Breast epithelium (tissue), 3 donors: ENCODE measurements at regions not wholly inside any gene's neighbourhood (a gene's known extent, or its start where the extent isn't known, plus 50 kb on each side); places are given as distances from the start of the nearest gene placed in this dataset.

Source experiments
- CTCF ChIP-seq, 3 donors: fragments of 450-650 bp; IDR thresholded peaks; one replicate each; pipeline ENCODE4 v1.5.1; 2016 to 2017; ENCODE audit warnings: antibody characterized with exemption in 3 of 3, mild to moderate bottlenecking in 3 of 3, moderate library complexity in 3 of 3
- POLR2A ChIP-seq: fragments of 450-650 bp; IDR thresholded peaks from one replicate; pipeline ENCODE4 v1.6.1; 2016; ENCODE audit warnings: antibody characterized with exemption, mild to moderate bottlenecking, moderate library complexity
- POLR2AphosphoS5 ChIP-seq, 3 donors: sonication (generic); formaldehyde crosslinking; IDR thresholded peaks; one replicate each; pipeline ENCODE4 v1.6.1; 2017; ENCODE audit warnings: antibody characterized with exemption in 3 of 3

- TF ChIP-seq POLR2AphosphoS5 (IDR thresholded peaks at IDR 0.05) (no peak), CTCF (IDR thresholded peaks at IDR 0.05) (no peak), POLR2A (no peak)
Observed at GRCh38 chr11:109597336-109597735, 175.3 kb downstream of the C11orf87 start.
